GM12891 (cell line): ENCODE measurements at regions not wholly inside any gene's neighbourhood (a gene's known extent, or its start where the extent isn't known, plus 50 kb on each side); places are given as distances from the start of the nearest gene placed in this dataset.

ENCODE experiments used
- POLR2A ChIP-seq: IDR thresholded peaks from 2 replicates; pipeline ENCODE4 v1.6.1; 2011; ENCODE audit warnings: low read depth, low read length, control low read depth
- POLR2AphosphoS5 ChIP-seq: IDR thresholded peaks from 2 replicates; pipeline ENCODE4 v1.6.1; 2011; ENCODE audit warnings: low read depth, low read length, control low read depth
- TAF1 ChIP-seq: IDR thresholded peaks from 2 replicates; pipeline ENCODE4 v1.6.1; 2011; ENCODE audit warnings: low read depth, low read length, control low read depth

- TF ChIP-seq POLR2A (no peak), POLR2AphosphoS5 (no peak), TAF1 (no peak)
These were observed 404.7 kb downstream of the BCL11A start for GRCh38 chr2:60148716-60149115.
